Suprapubic skin (tissue), 4 donors: ENCODE measurements at regions not wholly inside any gene's neighbourhood (a gene's known extent, or its start where the extent isn't known, plus 50 kb on each side); places are given as distances from the start of the nearest gene placed in this dataset.

Source experiments
- DNase-seq, 2 donors: peaks; one replicate each; pipeline ENCODE4 v3.0.0-alpha.2; 2019; ENCODE audit warnings: low spot score in 2 of 2
- H3K27ac ChIP-seq: fragments of 200-600 bp; sonication (generic); one replicate; pipeline ENCODE4 v1.5.1; 2019
- H3K27me3 ChIP-seq: fragments of 200-600 bp; sonication (generic); one replicate; pipeline ENCODE4 v1.5.1; 2019
- H3K36me3 ChIP-seq: fragments of 200-600 bp; sonication (generic); one replicate; pipeline ENCODE4 v1.5.1; 2019
- H3K4me1 ChIP-seq: fragments of 200-600 bp; sonication (generic); one replicate; pipeline ENCODE4 v1.5.1; 2019
- H3K4me3 ChIP-seq: fragments of 200-600 bp; sonication (generic); one replicate; pipeline ENCODE4 v1.5.1; 2019; ENCODE audit warnings: mild to moderate bottlenecking
- H3K9me3 ChIP-seq: fragments of 200-600 bp; sonication (generic); one replicate; pipeline ENCODE4 v1.5.1; 2019
- EP300 ChIP-seq: sonication (generic); formaldehyde crosslinking; IDR thresholded peaks from one replicate; pipeline ENCODE4 v1.6.1; 2017; ENCODE audit warnings: antibody characterized with exemption
- POLR2A ChIP-seq, 2 donors: fragments of 450-650 bp; IDR thresholded peaks; one replicate each; pipeline ENCODE4 v1.6.1; 2017; ENCODE audit warnings: antibody characterized with exemption in 2 of 2, mild to moderate bottlenecking in 2 of 2, moderate library complexity in 2 of 2
- POLR2AphosphoS5 ChIP-seq, 3 donors: sonication (generic); formaldehyde crosslinking; IDR thresholded peaks; one replicate each; pipeline ENCODE4 v1.6.1; 2017; ENCODE audit warnings: antibody characterized with exemption in 3 of 3
- WGBS: methylation state at CpG from one replicate; pipeline ENCODE4 v1.1.5; 2018; 5-methylcytosine and 5-hydroxymethylcytosine counted together
- TF ChIP-seq, protein P1 (sequence below), 2 donors: fragments of 200-600 bp in 1 of 2; fragments of 450-650 bp in 1 of 2; sonication (generic) in 1 of 2; IDR thresholded peaks; one replicate each; pipeline ENCODE4 v1.5.1; 2016 to 2019; ENCODE audit warnings: antibody characterized with exemption in 2 of 2, mild to moderate bottlenecking in 1 of 2, moderate library complexity in 1 of 2

DNA sequence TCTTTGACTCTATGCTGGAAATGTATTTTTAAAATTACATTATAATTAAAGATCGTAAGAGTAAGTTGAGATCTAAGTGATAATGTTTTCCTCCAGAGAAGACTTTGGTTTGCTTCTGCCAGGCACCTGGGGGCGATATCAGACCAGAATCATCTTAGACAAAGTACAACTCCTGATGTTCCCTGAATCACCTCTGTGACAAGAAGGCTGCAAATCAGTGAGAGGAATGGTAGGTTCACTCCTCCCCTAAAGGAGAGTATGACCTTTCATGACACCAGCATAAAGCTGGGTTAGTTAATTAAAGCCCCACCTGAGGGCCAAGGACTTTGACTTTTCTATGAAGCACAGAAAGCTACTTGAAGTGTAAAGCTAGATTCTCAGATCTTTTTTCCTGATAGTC, 114.4 kb upstream of the DTNA start:
- Histone ChIP-seq H3K4me3 (no peak overlapping the region), H3K4me1 (peaks cover 2% of the 10 kb centered on the region), H3K9me3 (no peaks in the 10 kb centered on the region), H3K27me3 (no peaks in the 10 kb centered on the region), H3K36me3 (no peaks in the 10 kb centered on the region), H3K27ac (no peak overlapping the region)
- 45% methylated on average over 2 of the region's 2 CpGs for WGBS
- no peak for DNase-seq
- TF ChIP-seq POLR2A (IDR thresholded peaks at IDR 0.05) (no peak), EP300 (no peak), POLR2AphosphoS5 (IDR thresholded peaks at IDR 0.05) (no peak)
- TF ChIP-seq, protein P1, sequence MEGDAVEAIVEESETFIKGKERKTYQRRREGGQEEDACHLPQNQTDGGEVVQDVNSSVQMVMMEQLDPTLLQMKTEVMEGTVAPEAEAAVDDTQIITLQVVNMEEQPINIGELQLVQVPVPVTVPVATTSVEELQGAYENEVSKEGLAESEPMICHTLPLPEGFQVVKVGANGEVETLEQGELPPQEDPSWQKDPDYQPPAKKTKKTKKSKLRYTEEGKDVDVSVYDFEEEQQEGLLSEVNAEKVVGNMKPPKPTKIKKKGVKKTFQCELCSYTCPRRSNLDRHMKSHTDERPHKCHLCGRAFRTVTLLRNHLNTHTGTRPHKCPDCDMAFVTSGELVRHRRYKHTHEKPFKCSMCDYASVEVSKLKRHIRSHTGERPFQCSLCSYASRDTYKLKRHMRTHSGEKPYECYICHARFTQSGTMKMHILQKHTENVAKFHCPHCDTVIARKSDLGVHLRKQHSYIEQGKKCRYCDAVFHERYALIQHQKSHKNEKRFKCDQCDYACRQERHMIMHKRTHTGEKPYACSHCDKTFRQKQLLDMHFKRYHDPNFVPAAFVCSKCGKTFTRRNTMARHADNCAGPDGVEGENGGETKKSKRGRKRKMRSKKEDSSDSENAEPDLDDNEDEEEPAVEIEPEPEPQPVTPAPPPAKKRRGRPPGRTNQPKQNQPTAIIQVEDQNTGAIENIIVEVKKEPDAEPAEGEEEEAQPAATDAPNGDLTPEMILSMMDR (IDR thresholded peaks at IDR 0.05): no peak

- H3K27ac ChIP-seq: no peak overlapping the region
Observed at GRCh38 chr18:34598120-34598635, 111.9 kb upstream of the DTNA start.

DNA sequence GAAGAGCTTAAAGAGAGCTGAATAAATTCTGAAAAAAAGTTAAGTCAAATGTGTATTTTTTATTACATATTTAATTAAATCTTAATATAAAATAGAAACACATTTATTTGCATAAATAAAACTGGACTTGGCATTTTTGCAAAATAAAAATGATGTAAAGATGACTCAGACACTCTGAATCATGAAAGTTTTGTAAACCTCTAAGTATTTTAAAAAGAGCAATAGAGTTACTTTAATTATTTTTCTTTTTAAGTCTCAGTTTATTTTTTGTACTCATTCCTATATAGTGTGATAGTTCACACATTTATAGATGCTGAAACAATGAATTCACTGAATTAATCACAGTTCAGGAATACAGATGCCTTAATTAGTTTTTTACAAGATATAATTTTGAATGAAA, 109.9 kb upstream of the DTNA start:
- Histone ChIP-seq H3K9me3 (no peaks in the 10 kb centered on the region), H3K36me3 (no peaks in the 10 kb centered on the region), H3K27me3 (no peaks in the 10 kb centered on the region), H3K27ac (no peak overlapping the region), H3K4me3 (no peak overlapping the region), H3K4me1 (no peaks in the 10 kb centered on the region)
- TF ChIP-seq POLR2AphosphoS5 (IDR thresholded peaks at IDR 0.05) (no peak), EP300 (no peak), POLR2A (IDR thresholded peaks at IDR 0.05) (no peak)
- TF ChIP-seq, protein P1 (IDR thresholded peaks at IDR 0.05): no peak
- no peak for DNase-seq

More at GRCh38 chr18:34598120-34598635, 111.9 kb upstream of the DTNA start:
- H3K36me3 ChIP-seq: no peaks in the 10 kb centered on the region
- no peaks in the 10 kb centered on the region for H3K4me1 ChIP-seq
- TF ChIP-seq EP300: no peak
- TF ChIP-seq POLR2A (IDR thresholded peaks at IDR 0.05): no peak
- TF ChIP-seq, protein P1 (IDR thresholded peaks at IDR 0.05): no peak
- no peak for TF ChIP-seq POLR2AphosphoS5 (IDR thresholded peaks at IDR 0.05)
- no peaks in the 10 kb centered on the region for H3K9me3 ChIP-seq
- DNase-seq: no peak
- H3K4me3 ChIP-seq: no peak overlapping the region
- H3K27me3 ChIP-seq: no peaks in the 10 kb centered on the region
- WGBS: 89% methylated on average over 4 of the region's 4 CpGs

DNA sequence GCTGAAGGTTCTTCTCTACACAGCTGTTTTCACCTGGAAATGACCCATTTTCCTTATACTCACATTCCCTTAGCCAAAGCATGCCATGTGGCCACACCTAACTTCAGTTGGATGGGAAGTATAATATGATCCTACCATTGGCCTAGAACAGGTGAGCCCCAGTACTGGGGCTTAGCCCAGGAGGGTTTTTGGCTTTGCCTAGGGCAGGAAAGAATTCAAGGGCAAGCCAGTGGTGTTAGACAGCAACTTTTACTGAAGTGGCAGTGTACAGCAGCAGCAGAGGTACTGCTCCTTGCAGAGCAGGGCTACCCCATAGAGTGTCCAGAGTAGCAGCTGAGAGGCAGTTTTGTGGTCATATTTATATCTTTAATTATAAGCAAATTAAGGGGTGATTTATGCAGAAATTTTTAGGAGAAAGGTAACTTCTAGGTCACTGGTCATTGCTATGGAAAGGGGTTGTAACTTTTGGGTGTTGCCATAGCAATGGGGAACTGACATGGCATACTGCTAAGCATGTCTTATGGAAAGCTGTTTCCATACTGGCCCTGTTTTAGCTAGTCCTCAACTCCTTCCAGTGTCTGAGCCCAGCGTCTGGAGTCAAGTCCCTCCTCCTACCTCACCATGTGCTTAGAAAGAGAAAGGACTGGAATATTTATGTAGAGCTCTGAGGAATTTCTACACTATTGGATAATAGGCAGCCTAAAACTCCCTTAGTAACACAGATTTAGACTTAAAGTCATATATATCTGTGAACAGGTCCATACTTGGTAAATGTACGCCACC, 109.0 kb upstream of the DTNA start:
- Histone ChIP-seq H3K36me3 (no peaks in the 10 kb centered on the region), H3K4me1 (no peaks in the 10 kb centered on the region), H3K27me3 (no peaks in the 10 kb centered on the region), H3K4me3 (no peak overlapping the region), H3K27ac (no peak overlapping the region), H3K9me3 (no peaks in the 10 kb centered on the region)
- TF ChIP-seq POLR2A (IDR thresholded peaks at IDR 0.05) (no peak), POLR2AphosphoS5 (IDR thresholded peaks at IDR 0.05) (no peak), EP300 (no peak)
- TF ChIP-seq, protein P1 (IDR thresholded peaks at IDR 0.05): no peak
- WGBS: 73% methylated on average over 2 of the region's 2 CpGs
- no peak for DNase-seq

DNA sequence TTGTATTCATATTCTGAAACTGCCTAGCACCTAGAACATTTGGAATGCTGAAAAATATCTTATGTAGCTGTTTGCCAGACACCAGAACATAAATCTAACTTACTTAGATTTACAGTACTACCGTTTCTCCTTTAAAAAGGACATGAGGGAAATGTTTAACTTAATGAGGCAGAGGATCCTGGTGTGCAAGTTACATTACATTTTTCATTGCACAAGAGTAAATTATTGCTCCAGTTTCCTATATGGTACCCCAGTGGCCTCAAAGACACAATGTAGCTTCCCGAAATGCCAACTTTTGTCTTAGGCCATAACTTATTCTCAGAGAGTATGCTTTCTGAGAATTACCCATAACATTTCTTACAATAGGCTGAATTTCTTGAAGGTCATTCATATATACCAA, 105.5 kb upstream of the DTNA start:
- Histone ChIP-seq H3K4me1 (no peaks in the 10 kb centered on the region), H3K4me3 (no peak overlapping the region), H3K9me3 (no peaks in the 10 kb centered on the region), H3K36me3 (no peaks in the 10 kb centered on the region), H3K27me3 (no peaks in the 10 kb centered on the region), H3K27ac (no peak overlapping the region)
- TF ChIP-seq POLR2AphosphoS5 (IDR thresholded peaks at IDR 0.05) (no peak), POLR2A (IDR thresholded peaks at IDR 0.05) (no peak), EP300 (no peak)
- TF ChIP-seq, protein P1 (IDR thresholded peaks at IDR 0.05): no peak
- no peak for DNase-seq
- 40% methylated on average over 2 of the region's 2 CpGs for WGBS
